Pancreas (tissue), 10 donors: ENCODE measurements at regions not wholly inside any gene's neighbourhood (a gene's known extent, or its start where the extent isn't known, plus 50 kb on each side); places are given as distances from the start of the nearest gene placed in this dataset.

Experiments used
- ATAC-seq, 4 donors: fragments of 200-7000 bp; cut with Tn5 transposase; one replicate each; pipeline versions ENCODE4 v1.8.0 to v1.9.1; 2020; ENCODE audit warnings: mild to moderate bottlenecking in 4 of 4, moderate library complexity in 4 of 4
- DNase-seq, 6 donors: peaks; one replicate each; pipeline ENCODE4 v3.0.0-alpha.2; 2020
- FAIRE-seq: peaks from 2 replicates; lab custom pipeline; 2012; peaks lifted over from hg19 to GRCh38; lab: Jason Lieb, UNC
- H3K27ac ChIP-seq, 4 donors: fragments of 200-600 bp; sonication (generic); 1 replicate in 3 of 4; 2 replicates in 1 of 4; pipeline versions ENCODE4 v1.5.0 to v1.8.0; 2020
- H3K27me3 ChIP-seq, 4 donors: fragments of 200-600 bp; one replicate each; pipeline ENCODE4 v1.8.0; 2021
- H3K36me3 ChIP-seq, 3 donors: fragments of 200-600 bp; sonication (generic) in 1 of 3; one replicate each; pipeline versions ENCODE4 v1.5.0 to v1.8.0; 2020 to 2021
- H3K4me1 ChIP-seq, 3 donors: fragments of 200-600 bp; one replicate each; pipeline ENCODE4 v1.8.0; 2021
- H3K4me3 ChIP-seq, 4 donors: fragments of 200-600 bp; sonication (generic) in 2 of 4; one replicate each; pipeline versions ENCODE4 v1.5.0 to v1.8.0; 2020 to 2021
- H3K9me3 ChIP-seq, 4 donors: fragments of 200-600 bp; one replicate each; pipeline ENCODE4 v1.8.0; 2021
- WGBS, 2 donors: extraction: QIAGEN DNeasy Blood & Tissue Kit; methylation state at CpG; one replicate each; pipeline ENCODE4 v1.1.7; 2013; 5-methylcytosine and 5-hydroxymethylcytosine counted together
- intact Hi-C, 3 donors: fragments of 100-400 bp; cut with DNase I; formaldehyde crosslinking; loops; one replicate each; pipeline versions ENCODE4 v1.11.1 to v1.14.2; 2022
- TF ChIP-seq, protein P1 (sequence below), 4 donors: fragments of 200-600 bp; sonication (generic) in 3 of 4; IDR thresholded peaks; one replicate each; pipeline versions ENCODE4 v1.5.0 to v1.8.0; 2021; ENCODE audit warnings: antibody characterized with exemption in 4 of 4
- donor health status: healthy with polysubstance abuse.
- donor health status: DM: no; HTN: no; CAD: no; lungs with moderate emphysema.
- donor health status: DM: no; HTN: no; CAD: no.
- donor health status: control.
- donor health status: control.
- donor health status: Bipolar disorder and iron deficiency.
- donor health status: DM: yes; HTN: yes; CAD: no.
- donor health status: DM: no; HTN: no; CAD: no.
- donor health status: DM: no; HTN: no; CAD: no.
- donor health status: DM: yes; HTN: yes; CAD: no.

DNA sequence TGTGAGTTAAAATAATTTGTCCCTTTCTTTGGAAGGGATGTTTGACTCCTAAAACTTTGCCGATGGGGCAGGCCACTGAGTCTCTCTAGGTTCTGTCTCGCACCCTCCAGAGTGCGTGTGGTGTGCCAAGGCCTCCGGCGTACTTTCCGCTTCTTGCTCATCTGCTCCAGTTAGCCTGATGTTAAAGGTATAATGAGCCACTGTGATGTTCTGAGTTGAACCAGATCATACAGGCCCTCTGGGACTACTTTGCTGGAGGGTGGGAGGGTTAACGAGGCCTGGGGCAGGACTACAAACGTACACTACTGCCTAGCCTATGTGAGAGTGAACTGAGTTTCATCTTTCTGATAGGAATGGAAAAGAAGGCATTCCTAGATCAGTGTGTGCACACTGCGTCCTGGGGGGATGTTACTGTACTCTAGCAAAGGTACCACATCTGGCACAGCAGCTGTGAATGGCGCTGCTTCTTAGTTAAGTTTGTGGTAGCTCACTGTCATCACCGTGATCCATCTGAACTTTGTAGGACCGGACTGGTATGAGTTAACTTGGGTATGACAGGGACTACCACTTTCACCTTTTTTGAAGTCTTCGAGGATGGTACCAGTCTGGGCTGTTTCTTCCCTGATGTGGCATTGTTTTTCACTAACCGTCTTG, 60.2 kb downstream of the RGS12 start:
- H3K27ac ChIP-seq, result no peak overlapping the region
- H3K4me1 ChIP-seq, result peaks cover 0 to 10% (median 4%) of the 10 kb centered on the region in 3 donors
- no peaks in the 10 kb centered on the region for H3K36me3 ChIP-seq
- FAIRE-seq (no peak), DNase-seq (no peak), ATAC-seq (no peak)
- H3K27me3 ChIP-seq, result no peaks in the 10 kb centered on the region
- WGBS, 2 donors, result 97 to 98% methylated on average over 14 of the region's 14 CpGs
- TF ChIP-seq, protein P1, sequence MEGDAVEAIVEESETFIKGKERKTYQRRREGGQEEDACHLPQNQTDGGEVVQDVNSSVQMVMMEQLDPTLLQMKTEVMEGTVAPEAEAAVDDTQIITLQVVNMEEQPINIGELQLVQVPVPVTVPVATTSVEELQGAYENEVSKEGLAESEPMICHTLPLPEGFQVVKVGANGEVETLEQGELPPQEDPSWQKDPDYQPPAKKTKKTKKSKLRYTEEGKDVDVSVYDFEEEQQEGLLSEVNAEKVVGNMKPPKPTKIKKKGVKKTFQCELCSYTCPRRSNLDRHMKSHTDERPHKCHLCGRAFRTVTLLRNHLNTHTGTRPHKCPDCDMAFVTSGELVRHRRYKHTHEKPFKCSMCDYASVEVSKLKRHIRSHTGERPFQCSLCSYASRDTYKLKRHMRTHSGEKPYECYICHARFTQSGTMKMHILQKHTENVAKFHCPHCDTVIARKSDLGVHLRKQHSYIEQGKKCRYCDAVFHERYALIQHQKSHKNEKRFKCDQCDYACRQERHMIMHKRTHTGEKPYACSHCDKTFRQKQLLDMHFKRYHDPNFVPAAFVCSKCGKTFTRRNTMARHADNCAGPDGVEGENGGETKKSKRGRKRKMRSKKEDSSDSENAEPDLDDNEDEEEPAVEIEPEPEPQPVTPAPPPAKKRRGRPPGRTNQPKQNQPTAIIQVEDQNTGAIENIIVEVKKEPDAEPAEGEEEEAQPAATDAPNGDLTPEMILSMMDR (IDR thresholded peaks at IDR 0.05), result no peak
- intact Hi-C loops, result no loop called here
- no peaks in the 10 kb centered on the region for H3K9me3 ChIP-seq
- no peak overlapping the region for H3K4me3 ChIP-seq

DNA sequence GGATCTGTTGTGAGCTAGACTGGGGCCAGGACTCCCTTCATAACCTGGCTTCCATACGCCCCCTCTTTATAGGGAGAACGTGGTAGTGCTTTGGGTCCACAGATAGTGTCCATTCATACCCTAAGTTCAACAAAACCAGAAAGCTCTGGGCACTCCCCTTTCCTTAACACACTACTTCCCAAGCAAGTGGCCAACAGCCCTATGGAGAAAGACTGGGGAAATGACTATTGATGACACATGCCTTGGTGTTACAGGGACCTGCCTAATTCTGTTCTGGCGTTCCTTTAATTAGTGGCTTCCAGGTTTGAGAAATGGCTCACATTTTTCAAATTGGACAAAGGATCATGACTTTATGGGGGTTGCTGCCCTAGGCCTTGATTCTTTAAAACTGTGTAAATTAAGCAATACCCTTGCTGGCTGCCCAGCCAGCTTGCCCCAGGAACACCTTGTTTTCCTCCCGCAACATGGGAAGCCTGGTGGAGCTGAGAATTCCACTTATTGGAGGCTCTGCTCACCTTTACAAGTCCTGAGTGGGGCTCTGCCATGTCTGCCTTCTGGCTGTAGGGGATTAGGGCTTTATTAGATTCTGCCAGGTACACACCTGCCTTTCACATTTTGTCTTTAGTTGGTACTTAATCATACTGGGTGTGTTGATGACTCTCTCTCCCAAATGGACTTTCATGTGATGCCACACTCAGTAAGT, 61.1 kb downstream of the RGS12 start:
- 93 to 96% methylated on average over 4 of the region's 4 CpGs for WGBS, 2 donors
- TF ChIP-seq, protein P1 (IDR thresholded peaks at IDR 0.05), result no peak
- no peak for FAIRE-seq
- Histone ChIP-seq H3K4me3 (no peak overlapping the region), H3K4me1 (peaks cover 0 to 7% (median 0%) of the 10 kb centered on the region in 3 donors), H3K9me3 (no peaks in the 10 kb centered on the region), H3K36me3 (no peaks in the 10 kb centered on the region), H3K27me3 (no peaks in the 10 kb centered on the region), H3K27ac (no peak overlapping the region)
- intact Hi-C loops, result no loop called here
- DNase-seq, result no peak
- ATAC-seq, result no peak

DNA sequence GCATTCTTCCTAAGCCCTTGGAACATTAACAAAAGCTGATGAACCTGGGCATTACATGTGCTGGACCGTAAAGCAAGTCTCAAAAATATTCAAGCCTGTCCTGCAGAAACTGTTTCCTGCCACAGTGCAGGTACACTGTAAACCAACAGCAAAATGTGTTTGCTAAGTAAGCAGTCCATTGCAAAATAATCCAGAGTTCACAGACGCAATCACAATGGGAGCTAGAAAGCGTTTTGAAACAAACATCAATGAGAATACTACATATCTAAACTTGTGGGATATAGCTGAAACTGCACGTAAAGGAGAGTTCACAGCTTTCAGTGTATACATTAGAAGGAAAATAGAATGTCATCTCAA, 61.6 kb downstream of the RGS12 start:
- Histone ChIP-seq H3K4me3 (no peak overlapping the region), H3K27ac (no peak overlapping the region), H3K36me3 (no peaks in the 10 kb centered on the region), H3K27me3 (no peaks in the 10 kb centered on the region), H3K4me1 (peaks cover 0 to 7% (median 0%) of the 10 kb centered on the region in 3 donors), H3K9me3 (no peaks in the 10 kb centered on the region)
- TF ChIP-seq, protein P1 (IDR thresholded peaks at IDR 0.05), result no peak
- WGBS, 2 donors, result 36 to 54% methylated on average over 4 of the region's 4 CpGs
- intact Hi-C loops, result no loop called here
- DNase-seq, result no peak
- FAIRE-seq, result no peak
- peak in 3 of 4 donors; percentile 20 to 41 (median 38) for ATAC-seq

- intact Hi-C loops, result no loop called here
- 88 to 90% methylated on average over 8 of the region's 8 CpGs for WGBS, 2 donors
- no peak overlapping the region for H3K4me3 ChIP-seq
- FAIRE-seq, result no peak
- no peaks in the 10 kb centered on the region for H3K27me3 ChIP-seq
- H3K9me3 ChIP-seq, result no peaks in the 10 kb centered on the region
- TF ChIP-seq, protein P1 (IDR thresholded peaks at IDR 0.05), result no peak
- no peak for DNase-seq
- H3K36me3 ChIP-seq, result no peaks in the 10 kb centered on the region
- H3K4me1 ChIP-seq, result peaks cover 0 to 7% (median 0%) of the 10 kb centered on the region in 3 donors
- no peak for ATAC-seq
- H3K27ac ChIP-seq, result no peak overlapping the region
These were observed 62.5 kb downstream of the RGS12 start for GRCh38 chr4:3355266-3355748.

DNA sequence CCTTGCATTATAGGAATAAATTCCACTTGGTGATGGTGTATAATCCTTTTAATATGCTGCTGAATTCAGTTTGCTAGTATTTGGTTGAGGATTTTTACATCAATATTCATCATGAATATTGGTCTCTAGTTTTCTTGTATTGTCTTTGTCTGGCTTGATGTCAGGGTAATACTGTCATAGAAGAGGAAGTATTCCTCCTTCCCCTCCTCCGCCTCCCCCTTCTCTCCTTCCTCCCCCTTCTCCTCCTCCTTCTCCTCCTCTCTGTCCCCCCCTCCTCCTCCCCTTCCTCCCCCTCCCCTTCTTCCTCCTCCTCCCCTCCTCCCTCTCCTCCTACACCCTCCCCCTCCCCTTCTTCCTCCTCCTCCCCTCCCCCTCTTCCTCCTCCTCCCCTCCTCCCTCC, 65.8 kb downstream of the RGS12 start:
- H3K9me3 ChIP-seq, result no peaks in the 10 kb centered on the region
- peaks cover 0 to 5% (median 0%) of the 10 kb centered on the region in 3 donors for H3K4me1 ChIP-seq
- ATAC-seq (no peak), FAIRE-seq (no peak), DNase-seq (no peak)
- TF ChIP-seq, protein P1 (IDR thresholded peaks at IDR 0.05), result no peak
- no peaks in the 10 kb centered on the region for H3K27me3 ChIP-seq
- intact Hi-C loops, result no loop called here
- no peak overlapping the region for H3K27ac ChIP-seq
- 100% methylated on average over 1 of the region's 1 CpG for WGBS, 2 donors
- H3K36me3 ChIP-seq, result no peaks in the 10 kb centered on the region
- H3K4me3 ChIP-seq, result no peak overlapping the region
